Panc1 (cell line): ENCODE measurements at regions not wholly inside any gene's neighbourhood (a gene's known extent, or its start where the extent isn't known, plus 50 kb on each side); places are given as distances from the start of the nearest gene placed in this dataset.

Experiments used
- ATAC-seq: fragments of 200-7000 bp; cut with Tn5 transposase; 2 replicates; pipeline ENCODE4 v1.9.1; 2020; ENCODE audit warnings: mild to moderate bottlenecking, moderate library complexity
- BruUV-seq: library from RNA; stranded (reverse); fragments of 400-500 nt; replicated peaks from 2 replicates; lab custom pipeline; 2021; lab: Mats Ljungman, UMichigan
- CTCF ChIA-PET: fragments of 300-600 bp; sonication (Branson Sonifier 250); formaldehyde crosslinking; loops from one replicate; lab custom pipeline; 2022; ENCODE audit warnings: antibody characterized with exemption; lab: Charles Lee
- POLR2A ChIA-PET: fragments of 300-600 bp; sonication (Branson Sonifier 250); formaldehyde crosslinking; loops from one replicate; lab custom pipeline; 2022; ENCODE audit warnings: antibody characterized with exemption; lab: Charles Lee
- DNase-seq: peaks from one replicate; pipeline ENCODE4 v3.0.0-alpha.2; 2010; ENCODE audit warnings: low read depth, low spot score
- H3K27ac ChIP-seq: 2 replicates; pipeline ENCODE4 v1.5.1; 2011; ENCODE audit warnings: mild to moderate bottlenecking, low read length, inconsistent platforms
- H3K27me3 ChIP-seq: fragments of 200-500 bp; sonication (Bioruptor generic); 2 replicates; pipeline ENCODE4 v1.6.0; 2014; ENCODE audit warnings: low read length, inconsistent platforms; ENCODE audit not compliant: control insufficient read depth, insufficient read depth
- H3K36me3 ChIP-seq: fragments of 200-500 bp; sonication (Bioruptor generic); 2 replicates; pipeline ENCODE4 v1.5.1; 2014; ENCODE audit warnings: inconsistent platforms, mild to moderate bottlenecking, low read length, moderate library complexity; ENCODE audit not compliant: control insufficient read depth, insufficient read depth
- H3K4me1 ChIP-seq: 2 replicates; pipeline ENCODE4 v1.5.1; 2011; ENCODE audit warnings: inconsistent platforms, mild to moderate bottlenecking, low read length, moderate library complexity; ENCODE audit not compliant: control insufficient read depth, insufficient read depth
- H3K4me3 ChIP-seq, 2 experiments: 2 replicates each; pipeline ENCODE4 v1.5.1; 2011 to 2012; ENCODE audit warnings: low read depth in 2 of 2, low read length in 2 of 2, mild to moderate bottlenecking in 2 of 2, inconsistent platforms in 1 of 2, moderate library complexity in 1 of 2
- H3K9me3 ChIP-seq: fragments of 200-500 bp; sonication (Bioruptor generic); 2 replicates; pipeline ENCODE4 v1.5.1; 2014; ENCODE audit warnings: low read depth, mild to moderate bottlenecking, inconsistent platforms, low read length, moderate library complexity; ENCODE audit not compliant: control insufficient read depth, insufficient read depth
- POLR2AphosphoS5 ChIP-seq: IDR thresholded peaks from 2 replicates; pipeline ENCODE4 v1.6.1; 2012; ENCODE audit warnings: mild to moderate bottlenecking, low read depth, low read length, moderate library complexity
- SIN3A ChIP-seq: IDR thresholded peaks from 2 replicates; pipeline ENCODE4 v1.6.1; 2012; ENCODE audit warnings: low read depth, mild to moderate bottlenecking, low read length, moderate library complexity, borderline replicate concordance; ENCODE audit not compliant: insufficient read depth
- TCF7L2 ChIP-seq: IDR thresholded peaks from 2 replicates; pipeline ENCODE4 v1.6.1; 2011; ENCODE audit warnings: mild to moderate bottlenecking, low read depth, low read length, inconsistent platforms
- in situ Hi-C: cut with HindIII; loops from 2 replicates; pipeline ENCODE4 v1.10.0; 2016; ENCODE audit warnings: low sequenced_read_pairs, low pct_unique_long_range_greater_than_20kb
- intact Hi-C: fragments of 100-400 bp; cut with micrococcal nuclease; formaldehyde crosslinking; loops from one replicate; pipeline ENCODE4 v1.10.0; 2022; ENCODE audit not compliant: unreplicated experiment
- TF ChIP-seq, protein P1 (sequence below): fragments of 450-650 bp; IDR thresholded peaks from 2 replicates; pipeline ENCODE4 v1.5.1; 2017; ENCODE audit warnings: mild to moderate bottlenecking
- TF ChIP-seq, protein P2 (sequence below), 2 experiments: IDR thresholded peaks; 2 replicates each; pipeline ENCODE4 v1.6.1; 2011 to 2012; ENCODE audit warnings: low read depth in 2 of 2, control low read depth in 1 of 2, low read length in 1 of 2, mild to moderate bottlenecking in 1 of 2, moderate library complexity in 1 of 2; ENCODE audit not compliant: insufficient read depth in 1 of 2

- Histone ChIP-seq H3K4me1 (peaks cover 14% of the 10 kb centered on the region; the same call in 1 of the 2 replicates), H3K36me3 (no peaks in the 10 kb centered on the region), H3K9me3 (no peaks in the 10 kb centered on the region), H3K27ac (peak overlapping the region; percentile 37; the same call in 1 of the 2 replicates), H3K27me3 (no peaks in the 10 kb centered on the region), H3K4me3 (no peak overlapping the region)
- in situ Hi-C loops (no loop called here), intact Hi-C loops (no loop called here)
- POLR2A ChIA-PET: interaction anchor here (0.6 kb wide), 1 partner anchor 10 kb away, joined by 9 read pairs; no protein-coding TSS in a partner anchor
- no TSS peak for BruUV-seq
- DNase-seq (no peak), ATAC-seq (no peak)
- TF ChIP-seq SIN3A (no peak), TCF7L2 (no peak), POLR2AphosphoS5 (no peak)
- TF ChIP-seq, protein P1, sequence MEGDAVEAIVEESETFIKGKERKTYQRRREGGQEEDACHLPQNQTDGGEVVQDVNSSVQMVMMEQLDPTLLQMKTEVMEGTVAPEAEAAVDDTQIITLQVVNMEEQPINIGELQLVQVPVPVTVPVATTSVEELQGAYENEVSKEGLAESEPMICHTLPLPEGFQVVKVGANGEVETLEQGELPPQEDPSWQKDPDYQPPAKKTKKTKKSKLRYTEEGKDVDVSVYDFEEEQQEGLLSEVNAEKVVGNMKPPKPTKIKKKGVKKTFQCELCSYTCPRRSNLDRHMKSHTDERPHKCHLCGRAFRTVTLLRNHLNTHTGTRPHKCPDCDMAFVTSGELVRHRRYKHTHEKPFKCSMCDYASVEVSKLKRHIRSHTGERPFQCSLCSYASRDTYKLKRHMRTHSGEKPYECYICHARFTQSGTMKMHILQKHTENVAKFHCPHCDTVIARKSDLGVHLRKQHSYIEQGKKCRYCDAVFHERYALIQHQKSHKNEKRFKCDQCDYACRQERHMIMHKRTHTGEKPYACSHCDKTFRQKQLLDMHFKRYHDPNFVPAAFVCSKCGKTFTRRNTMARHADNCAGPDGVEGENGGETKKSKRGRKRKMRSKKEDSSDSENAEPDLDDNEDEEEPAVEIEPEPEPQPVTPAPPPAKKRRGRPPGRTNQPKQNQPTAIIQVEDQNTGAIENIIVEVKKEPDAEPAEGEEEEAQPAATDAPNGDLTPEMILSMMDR: no peak
- TF ChIP-seq, protein P2, sequence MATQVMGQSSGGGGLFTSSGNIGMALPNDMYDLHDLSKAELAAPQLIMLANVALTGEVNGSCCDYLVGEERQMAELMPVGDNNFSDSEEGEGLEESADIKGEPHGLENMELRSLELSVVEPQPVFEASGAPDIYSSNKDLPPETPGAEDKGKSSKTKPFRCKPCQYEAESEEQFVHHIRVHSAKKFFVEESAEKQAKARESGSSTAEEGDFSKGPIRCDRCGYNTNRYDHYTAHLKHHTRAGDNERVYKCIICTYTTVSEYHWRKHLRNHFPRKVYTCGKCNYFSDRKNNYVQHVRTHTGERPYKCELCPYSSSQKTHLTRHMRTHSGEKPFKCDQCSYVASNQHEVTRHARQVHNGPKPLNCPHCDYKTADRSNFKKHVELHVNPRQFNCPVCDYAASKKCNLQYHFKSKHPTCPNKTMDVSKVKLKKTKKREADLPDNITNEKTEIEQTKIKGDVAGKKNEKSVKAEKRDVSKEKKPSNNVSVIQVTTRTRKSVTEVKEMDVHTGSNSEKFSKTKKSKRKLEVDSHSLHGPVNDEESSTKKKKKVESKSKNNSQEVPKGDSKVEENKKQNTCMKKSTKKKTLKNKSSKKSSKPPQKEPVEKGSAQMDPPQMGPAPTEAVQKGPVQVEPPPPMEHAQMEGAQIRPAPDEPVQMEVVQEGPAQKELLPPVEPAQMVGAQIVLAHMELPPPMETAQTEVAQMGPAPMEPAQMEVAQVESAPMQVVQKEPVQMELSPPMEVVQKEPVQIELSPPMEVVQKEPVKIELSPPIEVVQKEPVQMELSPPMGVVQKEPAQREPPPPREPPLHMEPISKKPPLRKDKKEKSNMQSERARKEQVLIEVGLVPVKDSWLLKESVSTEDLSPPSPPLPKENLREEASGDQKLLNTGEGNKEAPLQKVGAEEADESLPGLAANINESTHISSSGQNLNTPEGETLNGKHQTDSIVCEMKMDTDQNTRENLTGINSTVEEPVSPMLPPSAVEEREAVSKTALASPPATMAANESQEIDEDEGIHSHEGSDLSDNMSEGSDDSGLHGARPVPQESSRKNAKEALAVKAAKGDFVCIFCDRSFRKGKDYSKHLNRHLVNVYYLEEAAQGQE (IDR thresholded peaks at IDR 0.05; ENCODE audit: insufficient read depth in 1 of 2, low read depth in 2 of 2, low read length in 1 of 2): no peak
- CTCF ChIA-PET: no interaction called here
These were observed 54.1 kb upstream of the ZBED5 start for GRCh38 chr11:10911907-10912306.

DNA sequence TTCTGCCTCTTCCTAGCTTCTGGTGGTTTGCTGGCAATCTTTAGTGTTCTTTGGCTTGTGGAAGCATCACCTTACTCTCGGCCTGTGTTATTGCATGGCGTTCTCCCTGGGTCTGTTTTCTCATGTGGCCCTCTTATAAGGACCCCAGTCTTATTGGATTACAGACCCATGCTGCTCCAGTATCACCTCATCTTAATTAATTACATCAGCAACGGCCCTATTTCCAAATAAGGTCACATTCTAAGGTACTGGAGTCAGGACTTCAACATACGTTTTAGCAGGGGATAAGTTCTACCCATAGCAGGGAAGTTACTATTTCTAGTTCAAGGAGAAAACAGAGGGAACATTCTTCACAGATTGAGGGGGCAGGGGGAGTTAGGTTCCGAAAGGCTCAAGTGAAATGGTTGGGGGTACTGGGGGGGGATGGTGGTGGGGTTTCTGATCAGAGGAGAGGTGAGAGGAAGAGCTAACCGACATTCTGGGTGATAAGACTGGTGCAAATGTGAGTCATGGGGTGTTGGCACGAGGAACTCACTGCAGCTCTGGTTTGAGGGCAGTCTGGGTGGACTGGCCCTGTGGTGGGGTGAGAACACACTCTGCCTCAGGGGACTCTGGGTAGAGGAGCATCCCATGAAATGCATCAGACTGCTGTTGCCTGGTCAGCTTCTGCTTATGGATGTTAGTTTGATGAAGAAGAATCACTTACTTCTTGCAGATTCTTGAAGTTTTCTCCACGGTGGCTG lies 51.5 kb upstream of the ZBED5 start:
- CTCF ChIA-PET: interaction anchor here (0.7 kb wide), 1 partner anchor 16 kb away, joined by 7 read pairs; no protein-coding TSS in a partner anchor
- ATAC-seq (peak; percentile 61), DNase-seq (no peak)
- BruUV-seq: no TSS peak
- Histone ChIP-seq H3K4me3 (no peak overlapping the region), H3K4me1 (peaks cover 20% of the 10 kb centered on the region; the same call in 1 of the 2 replicates), H3K27me3 (no peaks in the 10 kb centered on the region), H3K36me3 (no peaks in the 10 kb centered on the region), H3K27ac (peak overlapping the region; percentile 75), H3K9me3 (no peaks in the 10 kb centered on the region)
- POLR2A ChIA-PET: no interaction called here
- intact Hi-C loops: no loop called here
- no peak for TF ChIP-seq SIN3A
- TF ChIP-seq, protein P2 (IDR thresholded peaks at IDR 0.05; ENCODE audit: insufficient read depth in 1 of 2, low read depth in 2 of 2, low read length in 1 of 2): no peak
- no peak for TF ChIP-seq TCF7L2
- no peak for TF ChIP-seq POLR2AphosphoS5
- TF ChIP-seq, protein P1: no peak
- in situ Hi-C loops: no loop called here
